PC-9 (cell line): ENCODE measurements at regions not wholly inside any gene's neighbourhood (a gene's known extent, or its start where the extent isn't known, plus 50 kb on each side); places are given as distances from the start of the nearest gene placed in this dataset.

Experiments used
- EZH2 ChIP-seq: fragments of 200-600 bp; sonication (generic); IDR thresholded peaks from 2 replicates; pipeline ENCODE4 v1.8.0; 2017; ENCODE audit warnings: antibody characterized with exemption, low read depth
- TF ChIP-seq, protein P1 (sequence below): fragments of 200-600 bp; sonication (generic); conservative IDR thresholded peaks from 2 replicates; pipeline ENCODE4 v1.6.1; 2017; ENCODE audit warnings: mixed run types, antibody characterized with exemption, mild to moderate bottlenecking, moderate library complexity

DNA sequence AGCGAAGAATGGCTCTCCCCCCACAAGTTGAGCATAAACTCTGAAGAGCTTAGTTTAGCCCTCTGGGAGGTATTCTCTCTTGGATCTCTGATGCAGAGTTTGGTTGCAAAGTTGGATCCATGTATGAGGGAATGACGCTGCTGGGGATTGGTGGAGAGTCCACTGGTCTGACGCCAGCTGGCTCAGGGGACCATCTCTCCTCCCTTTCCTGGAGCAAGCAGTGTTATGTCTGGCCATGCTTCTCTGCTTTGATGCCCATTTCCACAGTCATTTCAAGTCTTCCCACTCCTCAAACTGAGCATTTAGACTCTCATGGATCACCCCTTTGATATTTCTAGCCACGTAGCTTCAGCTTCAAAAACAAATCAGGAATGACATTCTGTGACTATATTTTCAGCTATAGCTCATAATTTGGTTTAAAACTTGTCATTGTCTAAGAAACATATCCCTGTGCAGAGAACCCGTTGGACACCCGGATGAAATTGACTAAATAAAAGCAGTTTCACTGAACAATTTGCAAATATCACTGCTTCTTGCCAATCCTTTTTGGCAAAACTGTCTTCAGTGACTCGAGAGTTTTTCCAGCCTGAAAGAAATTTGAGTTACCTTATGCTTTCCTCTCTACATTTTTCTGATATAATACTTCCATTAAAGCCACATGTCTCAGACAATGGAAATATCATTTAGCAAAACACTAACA, 193.4 kb upstream of the CDH11 start:
- TF ChIP-seq EZH2 = no peak
- TF ChIP-seq, protein P1, sequence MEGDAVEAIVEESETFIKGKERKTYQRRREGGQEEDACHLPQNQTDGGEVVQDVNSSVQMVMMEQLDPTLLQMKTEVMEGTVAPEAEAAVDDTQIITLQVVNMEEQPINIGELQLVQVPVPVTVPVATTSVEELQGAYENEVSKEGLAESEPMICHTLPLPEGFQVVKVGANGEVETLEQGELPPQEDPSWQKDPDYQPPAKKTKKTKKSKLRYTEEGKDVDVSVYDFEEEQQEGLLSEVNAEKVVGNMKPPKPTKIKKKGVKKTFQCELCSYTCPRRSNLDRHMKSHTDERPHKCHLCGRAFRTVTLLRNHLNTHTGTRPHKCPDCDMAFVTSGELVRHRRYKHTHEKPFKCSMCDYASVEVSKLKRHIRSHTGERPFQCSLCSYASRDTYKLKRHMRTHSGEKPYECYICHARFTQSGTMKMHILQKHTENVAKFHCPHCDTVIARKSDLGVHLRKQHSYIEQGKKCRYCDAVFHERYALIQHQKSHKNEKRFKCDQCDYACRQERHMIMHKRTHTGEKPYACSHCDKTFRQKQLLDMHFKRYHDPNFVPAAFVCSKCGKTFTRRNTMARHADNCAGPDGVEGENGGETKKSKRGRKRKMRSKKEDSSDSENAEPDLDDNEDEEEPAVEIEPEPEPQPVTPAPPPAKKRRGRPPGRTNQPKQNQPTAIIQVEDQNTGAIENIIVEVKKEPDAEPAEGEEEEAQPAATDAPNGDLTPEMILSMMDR = no peak
